GM12874 (cell line): ENCODE measurements at regions not wholly inside any gene's neighbourhood (a gene's known extent, or its start where the extent isn't known, plus 50 kb on each side); places are given as distances from the start of the nearest gene placed in this dataset.

ENCODE experiments used
- CTCF ChIP-seq: IDR thresholded peaks from 2 replicates; pipeline ENCODE4 v1.5.1; 2011; ENCODE audit warnings: low read depth, mild to moderate bottlenecking, control low read depth, low read length, moderate library complexity; ENCODE audit not compliant: insufficient read depth

GRCh38 chr2:234853729-234854128 is 98.1 kb upstream of the SH3BP4 start:
- no peak for TF ChIP-seq CTCF

- TF ChIP-seq CTCF: no peak
These were observed 98.9 kb upstream of the SH3BP4 start for GRCh38 chr2:234852941-234853340.

- TF ChIP-seq CTCF: no peak
These were observed 99.8 kb upstream of the SH3BP4 start for GRCh38 chr2:234852035-234852434.

GRCh38 chr2:234851451-234851850 is 100.4 kb upstream of the SH3BP4 start:
- no peak for TF ChIP-seq CTCF

- TF ChIP-seq CTCF: no peak
These were observed 101.0 kb upstream of the SH3BP4 start for GRCh38 chr2:234850818-234851217.

GRCh38 chr2:234849678-234850077 is 102.1 kb upstream of the SH3BP4 start:
- TF ChIP-seq CTCF: no peak

GRCh38 chr2:234848578-234848977 is 103.2 kb upstream of the SH3BP4 start:
- TF ChIP-seq CTCF: no peak

GRCh38 chr2:234847639-234848038 is 104.2 kb upstream of the SH3BP4 start:
- TF ChIP-seq CTCF: no peak
